ENCODE measurements at regions not wholly inside any gene's neighbourhood (a gene's known extent, or its start where the extent isn't known, plus 50 kb on each side); places are given as distances from the start of the nearest gene placed in this dataset.

- H3K9me3 ChIP-seq (ENCODE audit: control insufficient read depth, low read depth, low read length): no peaks in the 10 kb centered on the region
- no peak overlapping the region for H2AFZ ChIP-seq (ENCODE audit: low read length)
- Mint-ChIP-seq H3K36me3 (ENCODE audit: insufficient read depth in 1 of 3, low read depth in 3 of 3) (peaks cover 0 to 11% (median 4%) of the 10 kb centered on the region in 3 experiments; a peak in 4 of 7 replicates), H3K9me3 (peaks cover 18 to 21% of the 10 kb centered on the region in 2 experiments), H3K27me3 (ENCODE audit: low read depth) (no peaks in the 10 kb centered on the region), H3K4me1 (peaks cover 5% of the 10 kb centered on the region in 2 experiments; a peak in 3 of 4 replicates), H3K4me3 (no peak overlapping the region), H3K27ac (no peak overlapping the region)
- H2BK12ac ChIP-seq (ENCODE audit: insufficient read length, low read depth, low read length): no peak overlapping the region
- H2BK20ac ChIP-seq (ENCODE audit: low read depth, low read length, poor library complexity, severe bottlenecking): no peak overlapping the region
- H2AK5ac ChIP-seq (ENCODE audit: insufficient read length, low read length): no peak overlapping the region
- DNase-seq: no peak
- H3K4ac ChIP-seq (ENCODE audit: low read depth, low read length): no peak overlapping the region
- no peak overlapping the region for H3K14ac ChIP-seq (ENCODE audit: insufficient read depth, low read length)
- no peak overlapping the region for H3K27ac ChIP-seq (ENCODE audit: insufficient read length, low read depth, low read length)
- TF ChIP-seq, protein P1, sequence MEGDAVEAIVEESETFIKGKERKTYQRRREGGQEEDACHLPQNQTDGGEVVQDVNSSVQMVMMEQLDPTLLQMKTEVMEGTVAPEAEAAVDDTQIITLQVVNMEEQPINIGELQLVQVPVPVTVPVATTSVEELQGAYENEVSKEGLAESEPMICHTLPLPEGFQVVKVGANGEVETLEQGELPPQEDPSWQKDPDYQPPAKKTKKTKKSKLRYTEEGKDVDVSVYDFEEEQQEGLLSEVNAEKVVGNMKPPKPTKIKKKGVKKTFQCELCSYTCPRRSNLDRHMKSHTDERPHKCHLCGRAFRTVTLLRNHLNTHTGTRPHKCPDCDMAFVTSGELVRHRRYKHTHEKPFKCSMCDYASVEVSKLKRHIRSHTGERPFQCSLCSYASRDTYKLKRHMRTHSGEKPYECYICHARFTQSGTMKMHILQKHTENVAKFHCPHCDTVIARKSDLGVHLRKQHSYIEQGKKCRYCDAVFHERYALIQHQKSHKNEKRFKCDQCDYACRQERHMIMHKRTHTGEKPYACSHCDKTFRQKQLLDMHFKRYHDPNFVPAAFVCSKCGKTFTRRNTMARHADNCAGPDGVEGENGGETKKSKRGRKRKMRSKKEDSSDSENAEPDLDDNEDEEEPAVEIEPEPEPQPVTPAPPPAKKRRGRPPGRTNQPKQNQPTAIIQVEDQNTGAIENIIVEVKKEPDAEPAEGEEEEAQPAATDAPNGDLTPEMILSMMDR (conservative IDR thresholded peaks at IDR 0.05): no peak
- H2BK15ac ChIP-seq (ENCODE audit: low read depth, low read length): no peak overlapping the region
- no peak overlapping the region for H4K5ac ChIP-seq (ENCODE audit: insufficient read length, low read depth, low read length)
- H3K79me1 ChIP-seq (ENCODE audit: insufficient read depth, low read depth, low read length, poor library complexity, severe bottlenecking): no peaks in the 10 kb centered on the region
- no peak overlapping the region for H4K8ac ChIP-seq (replicated peaks; ENCODE audit: insufficient read length, low read depth, low read length)
- H3K9ac ChIP-seq (ENCODE audit: extremely low read depth, insufficient read length, low read length): no peak overlapping the region
- H3K79me2 ChIP-seq (ENCODE audit: insufficient read depth, low read length): no peaks in the 10 kb centered on the region
- no peak overlapping the region for H2BK120ac ChIP-seq (ENCODE audit: low read depth, low read length, poor library complexity, severe bottlenecking)
- H4K20me1 ChIP-seq (ENCODE audit: control insufficient read depth, insufficient read depth, insufficient read length): no peaks in the 10 kb centered on the region
- no peaks in the 10 kb centered on the region for H3K27me3 ChIP-seq (ENCODE audit: insufficient read depth, low read length)
- H3K4me1 ChIP-seq (ENCODE audit: insufficient read depth, low read length): no peaks in the 10 kb centered on the region
- WGBS (ENCODE audit: extremely low coverage, insufficient read length, low lambda C conversion rate): no CpG with 5 or more reads among the region's 2 CpGs
- H2BK5ac ChIP-seq (ENCODE audit: insufficient read length, low read length): no peak overlapping the region
- no peaks in the 10 kb centered on the region for H3K23me2 ChIP-seq (ENCODE audit: insufficient read length, low read depth, low read length, poor library complexity, severe bottlenecking)
- H4K91ac ChIP-seq (ENCODE audit: insufficient read length, low read depth, low read length): no peak overlapping the region
- no peak overlapping the region for H3K4me2 ChIP-seq (ENCODE audit: insufficient read depth, insufficient read length, low read length)
- H3T11ph ChIP-seq (ENCODE audit: low read length): no peak overlapping the region
- no peak overlapping the region for H3K18ac ChIP-seq (ENCODE audit: insufficient read length, low read depth, low read length)
- no peak overlapping the region for H3K23ac ChIP-seq (ENCODE audit: insufficient read length, low read depth, low read length)
- no peak overlapping the region for H3K56ac ChIP-seq (ENCODE audit: insufficient read length, low read depth, low read length)
These were observed 178.2 kb downstream of the RTL9 start for GRCh38 chrX:110536816-110537215.

All from H9 (cell line).